CD4-positive, alpha-beta T cell treated with Interleukin-2 at 100 ng/mL for 4 hours (primary cell): ENCODE measurements at regions not wholly inside any gene's neighbourhood (a gene's known extent, or its start where the extent isn't known, plus 50 kb on each side); places are given as distances from the start of the nearest gene placed in this dataset.
"Not testable (repeated sequence)": the region's sequence is repeated elsewhere in the genome, so short reads cannot be mapped to it uniquely, and the experiment has no call there.

ENCODE experiments used
- DNase-seq: peaks from one replicate; pipeline ENCODE4 v3.0.0-alpha.2; 2020; ENCODE audit warnings: low spot score

GRCh38 chr12:28771968-28772367, 377.1 kb upstream of the FAR2 start:
- no peak for DNase-seq

- no peak for DNase-seq
These were observed 373.5 kb upstream of the FAR2 start for GRCh38 chr12:28775556-28775955.

GRCh38 chr12:28776220-28776619, 372.9 kb upstream of the FAR2 start:
- no peak for DNase-seq

- DNase-seq = no peak
These were observed 372.1 kb upstream of the FAR2 start for GRCh38 chr12:28776913-28777422.

- DNase-seq = no peak
These were observed 371.3 kb upstream of the FAR2 start for GRCh38 chr12:28777603-28778365.

- no peak for DNase-seq
These were observed 369.0 kb upstream of the FAR2 start for GRCh38 chr12:28780096-28780495.

- no peak for DNase-seq
These were observed 368.1 kb upstream of the FAR2 start for GRCh38 chr12:28780960-28781359.

GRCh38 chr12:28781671-28782652, 367.1 kb upstream of the FAR2 start:
- DNase-seq = no peak

GRCh38 chr12:28782812-28783211, 366.3 kb upstream of the FAR2 start:
- DNase-seq = no peak

- no peak for DNase-seq
These were observed 361.9 kb upstream of the FAR2 start for GRCh38 chr12:28787151-28787550.

GRCh38 chr12:28788256-28788655, 360.8 kb upstream of the FAR2 start:
- not testable (repeated sequence) for DNase-seq

- no peak for DNase-seq
These were observed 355.4 kb upstream of the FAR2 start for GRCh38 chr12:28793581-28794151.

- DNase-seq = no peak
These were observed 354.9 kb upstream of the FAR2 start for GRCh38 chr12:28794211-28794610.

- no peak for DNase-seq
These were observed 354.3 kb upstream of the FAR2 start for GRCh38 chr12:28794786-28795185.

GRCh38 chr12:28795311-28795710, 353.8 kb upstream of the FAR2 start:
- DNase-seq = no peak

- no peak for DNase-seq
These were observed 349.7 kb upstream of the FAR2 start for GRCh38 chr12:28799348-28799747.

- DNase-seq = no peak
These were observed 348.9 kb upstream of the FAR2 start for GRCh38 chr12:28800129-28800528.

GRCh38 chr12:28802706-28803438, 346.2 kb upstream of the FAR2 start:
- DNase-seq = no peak

- no peak for DNase-seq
These were observed 341.5 kb upstream of the FAR2 start for GRCh38 chr12:28807535-28807934.

GRCh38 chr12:28811457-28811856, 337.6 kb upstream of the FAR2 start:
- no peak for DNase-seq

- no peak for DNase-seq
These were observed 334.8 kb upstream of the FAR2 start for GRCh38 chr12:28814246-28814645.

GRCh38 chr12:28817524-28817923, 331.6 kb upstream of the FAR2 start:
- DNase-seq = no peak
